ENCODE measurements at regions not wholly inside any gene's neighbourhood (a gene's known extent, or its start where the extent isn't known, plus 50 kb on each side); places are given as distances from the start of the nearest gene placed in this dataset.

- TF ChIP-seq POLR2A (IDR thresholded peaks at IDR 0.05) (no peak), CTCF (IDR thresholded peaks at IDR 0.05) (no peak)
Measured at GRCh38 chr10:28981007-28981406, 303.7 kb downstream of the BAMBI start.
